ENCODE measurements at regions not wholly inside any gene's neighbourhood (a gene's known extent, or its start where the extent isn't known, plus 50 kb on each side); places are given as distances from the start of the nearest gene placed in this dataset.

- TF ChIP-seq CTCF (IDR thresholded peaks at IDR 0.05 in 4 of 5, conservative IDR thresholded peaks at IDR 0.05 in 1 of 5) (no peak), POLR2A (IDR thresholded peaks at IDR 0.05) (no peak)
These were observed 96.6 kb downstream of the NOC3L start for GRCh38 chr10:94266091-94266490.
